GM19328 (cell line): ENCODE measurements at regions not wholly inside any gene's neighbourhood (a gene's known extent, or its start where the extent isn't known, plus 50 kb on each side); places are given as distances from the start of the nearest gene placed in this dataset.
"Not testable (repeated sequence)": the region's sequence is repeated elsewhere in the genome, so short reads cannot be mapped to it uniquely, and the experiment has no call there.

Experiments
- ATAC-seq: cut with Tn5 transposase; IDR thresholded peaks from one replicate; pipeline ENCODE4 v1.9.1; 2021; ENCODE audit warnings: mild to moderate bottlenecking, moderate library complexity; ENCODE audit not compliant: unreplicated experiment

- no peak for ATAC-seq
These were observed 1691.7 kb upstream of the FLRT2 start for GRCh38 chr14:83838226-83838625.

GRCh38 chr14:83842547-83842946, 1687.4 kb upstream of the FLRT2 start:
- ATAC-seq, result no peak

GRCh38 chr14:83847102-83847501, 1682.8 kb upstream of the FLRT2 start:
- ATAC-seq, result no peak

GRCh38 chr14:83850092-83850491, 1679.9 kb upstream of the FLRT2 start:
- no peak for ATAC-seq

GRCh38 chr14:83856334-83856733, 1673.6 kb upstream of the FLRT2 start:
- no peak for ATAC-seq

GRCh38 chr14:83860631-83861155, 1669.3 kb upstream of the FLRT2 start:
- no peak for ATAC-seq

- ATAC-seq, result no peak
These were observed 1666.7 kb upstream of the FLRT2 start for GRCh38 chr14:83863042-83863774.

GRCh38 chr14:83864106-83864505, 1665.8 kb upstream of the FLRT2 start:
- ATAC-seq, result no peak

GRCh38 chr14:83867566-83868225, 1662.2 kb upstream of the FLRT2 start:
- no peak for ATAC-seq

- no peak for ATAC-seq
These were observed 1659.2 kb upstream of the FLRT2 start for GRCh38 chr14:83870546-83871270.

- no peak for ATAC-seq
These were observed 1656.3 kb upstream of the FLRT2 start for GRCh38 chr14:83873669-83874068.

- no peak for ATAC-seq
These were observed 1655.3 kb upstream of the FLRT2 start for GRCh38 chr14:83874662-83875061.

- ATAC-seq, result no peak
These were observed 1646.2 kb upstream of the FLRT2 start for GRCh38 chr14:83883732-83884131.

GRCh38 chr14:83885837-83886293, 1644.1 kb upstream of the FLRT2 start:
- no peak for ATAC-seq

GRCh38 chr14:83887866-83888265, 1642.1 kb upstream of the FLRT2 start:
- ATAC-seq, result no peak

GRCh38 chr14:83893447-83893846, 1636.5 kb upstream of the FLRT2 start:
- no peak for ATAC-seq

- ATAC-seq, result no peak
These were observed 1635.4 kb upstream of the FLRT2 start for GRCh38 chr14:83894568-83894967.

- not testable (repeated sequence) for ATAC-seq
These were observed 1631.4 kb upstream of the FLRT2 start for GRCh38 chr14:83898558-83898957.

GRCh38 chr14:83899706-83900105, 1630.2 kb upstream of the FLRT2 start:
- no peak for ATAC-seq

GRCh38 chr14:83905157-83905556, 1624.8 kb upstream of the FLRT2 start:
- no peak for ATAC-seq

GRCh38 chr14:83908419-83908818, 1621.5 kb upstream of the FLRT2 start:
- ATAC-seq, result no peak

- no peak for ATAC-seq
These were observed 1620.4 kb upstream of the FLRT2 start for GRCh38 chr14:83909507-83909906.
